GM19452 (cell line): ENCODE measurements at regions not wholly inside any gene's neighbourhood (a gene's known extent, or its start where the extent isn't known, plus 50 kb on each side); places are given as distances from the start of the nearest gene placed in this dataset.

Experiments used
- ATAC-seq: cut with Tn5 transposase; IDR thresholded peaks from one replicate; pipeline ENCODE4 v1.9.1; 2021; ENCODE audit not compliant: unreplicated experiment

DNA sequence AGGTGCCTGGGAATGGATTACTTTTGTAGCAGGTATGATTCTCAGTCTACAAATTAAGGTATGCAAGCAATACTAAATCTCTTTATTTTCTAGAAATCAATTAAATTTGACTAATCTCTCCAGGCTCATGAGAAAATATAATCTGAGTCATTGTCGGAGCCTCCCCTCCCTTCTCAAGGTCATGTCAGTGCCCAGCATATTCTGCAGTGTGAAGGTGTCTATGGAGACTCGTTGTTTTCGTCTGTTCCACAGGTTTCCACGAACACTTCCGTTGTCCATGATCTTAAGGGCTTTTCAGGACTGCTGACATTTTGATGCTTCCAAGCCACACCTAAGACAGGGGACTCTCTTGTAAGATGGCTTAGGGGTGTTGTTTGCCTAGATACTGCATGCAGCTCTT is 56.6 kb upstream of the SCOC start:
- no peak for ATAC-seq

DNA sequence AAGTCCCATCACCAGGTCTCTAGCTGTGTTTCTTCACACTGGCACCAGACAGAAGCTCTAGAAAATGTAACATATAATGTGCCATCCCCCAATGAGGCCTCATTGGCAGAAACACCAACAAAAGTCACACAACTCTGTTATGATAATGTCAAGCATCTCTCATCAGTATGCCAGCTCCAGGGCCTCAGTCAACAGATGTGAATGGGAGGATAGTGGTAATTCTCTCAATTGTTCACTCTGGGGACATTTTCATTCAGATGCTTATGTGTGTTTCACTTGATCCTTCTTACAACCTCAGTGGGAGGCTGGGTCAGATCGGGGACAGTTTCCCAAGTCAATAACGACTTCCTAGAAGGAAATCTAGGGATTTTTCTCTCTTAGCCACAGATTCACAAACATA is 57.5 kb upstream of the SCOC start:
- no peak for ATAC-seq

DNA sequence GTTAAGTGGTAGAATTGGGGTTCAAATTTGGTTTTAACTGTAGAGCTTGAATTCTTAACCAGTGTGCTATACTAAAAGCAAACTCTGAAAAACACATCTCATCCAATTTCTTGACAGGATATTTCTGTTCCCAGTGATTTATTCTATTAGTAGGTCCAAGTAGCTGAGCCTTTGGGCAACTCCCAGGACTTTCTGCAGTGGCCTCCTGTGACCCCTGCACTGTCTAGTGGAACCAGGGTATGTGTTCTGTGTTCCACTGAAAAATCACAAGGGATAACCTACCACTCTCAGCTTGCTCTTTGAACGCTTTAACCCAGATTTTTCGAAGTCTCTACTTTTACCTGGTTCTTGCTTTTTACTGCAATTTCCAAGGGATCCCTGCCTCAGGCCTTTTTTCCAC is 58.0 kb upstream of the SCOC start:
- no peak for ATAC-seq

DNA sequence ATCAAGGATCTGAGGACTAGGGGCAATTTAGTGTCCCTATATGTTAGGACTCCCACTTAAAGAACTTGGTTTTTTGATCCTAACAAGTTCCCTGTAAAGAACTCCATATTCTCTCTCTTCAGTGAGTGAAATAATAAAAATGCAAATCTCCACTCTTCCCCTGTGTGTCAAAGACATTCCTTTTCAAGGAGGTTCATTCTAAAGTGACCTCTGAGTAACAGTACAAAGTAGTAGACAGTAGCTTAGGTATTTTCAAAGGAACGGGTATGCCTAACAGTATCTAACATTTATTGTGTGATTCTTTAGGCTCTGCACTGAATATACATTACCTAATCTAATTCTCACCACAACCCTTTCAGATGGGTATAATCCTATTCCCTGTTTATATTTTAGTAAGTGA is 58.4 kb upstream of the SCOC start:
- no peak for ATAC-seq

DNA sequence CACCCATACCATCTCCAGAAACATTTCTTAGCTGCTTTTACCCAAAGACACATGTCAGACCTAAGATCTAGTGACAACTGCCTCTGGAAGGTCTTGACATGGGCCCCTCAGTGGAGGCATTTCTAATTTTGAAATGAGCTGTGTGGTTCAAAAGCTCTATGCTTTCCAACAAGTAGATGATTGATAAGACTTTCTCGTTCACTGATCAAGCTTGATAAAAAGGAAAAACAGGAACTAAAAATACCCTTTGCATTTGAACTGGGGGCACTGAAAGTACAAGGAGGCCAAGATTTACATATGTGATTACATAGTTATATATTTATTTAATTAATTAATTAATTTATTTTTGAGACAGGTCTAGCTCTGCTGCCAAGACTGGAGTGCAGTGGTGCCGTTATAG is 61.3 kb upstream of the SCOC start:
- no peak for ATAC-seq

DNA sequence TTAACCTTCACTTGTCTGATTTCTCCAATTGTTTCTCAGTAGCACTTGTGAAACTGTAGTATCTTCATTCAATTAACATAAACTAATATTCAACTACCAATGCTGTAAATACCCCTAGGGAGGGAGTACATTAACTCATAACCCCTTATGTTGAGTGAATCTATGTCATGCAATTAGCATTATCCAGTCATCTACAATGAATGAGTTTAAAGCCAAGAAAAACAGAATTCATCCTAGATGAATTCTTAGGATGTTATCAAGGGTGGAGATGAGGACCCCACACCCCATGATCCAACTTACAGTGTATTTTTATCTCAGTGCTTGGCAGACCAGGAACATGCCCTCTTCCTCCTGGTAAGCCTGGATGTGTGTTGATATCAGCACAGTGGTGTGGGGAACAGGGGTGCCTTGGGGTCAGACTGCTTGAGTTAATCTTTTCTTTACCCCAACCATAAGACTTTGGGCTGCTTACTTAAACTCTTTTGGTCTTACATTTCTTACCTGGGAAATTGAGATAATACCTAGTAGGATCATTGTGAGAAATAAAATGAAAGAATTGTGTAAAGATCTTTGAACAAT is 62.1 kb upstream of the SCOC start:
- no peak for ATAC-seq

DNA sequence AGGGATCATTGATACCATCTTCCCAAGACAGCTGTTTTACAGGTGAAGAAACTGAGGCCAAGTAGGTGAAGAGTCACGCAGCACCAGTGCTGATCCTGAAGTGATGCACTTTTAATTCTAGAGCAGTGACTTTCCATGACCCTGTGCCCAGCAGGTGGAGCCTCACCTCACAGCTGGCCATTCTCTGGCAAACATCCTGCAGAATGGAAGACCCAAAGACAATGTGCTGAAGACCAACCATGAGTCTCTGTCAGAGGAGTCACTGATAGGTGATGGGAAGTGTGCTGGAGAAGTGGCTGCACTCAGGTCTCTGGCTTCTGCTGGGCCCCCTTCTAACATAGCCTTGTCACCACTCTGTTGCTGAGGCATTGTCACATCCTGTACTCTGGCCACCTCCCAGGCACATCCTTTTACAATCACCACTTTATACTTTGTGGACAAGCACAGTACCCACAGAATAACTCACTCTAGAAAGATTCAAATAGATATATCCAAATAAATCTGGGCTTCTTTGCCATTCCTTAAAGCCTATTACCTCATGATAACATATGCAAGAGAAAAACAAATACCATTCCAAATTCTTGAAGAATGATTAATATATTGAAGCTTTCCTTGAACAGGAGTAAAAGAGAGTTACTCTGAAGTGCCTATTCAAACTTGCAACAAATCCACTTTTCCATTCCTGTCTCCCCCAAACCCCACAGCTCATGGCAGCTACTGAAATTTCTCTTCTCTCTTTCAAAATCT is 64.1 kb upstream of the SCOC start:
- ATAC-seq, result no peak

DNA sequence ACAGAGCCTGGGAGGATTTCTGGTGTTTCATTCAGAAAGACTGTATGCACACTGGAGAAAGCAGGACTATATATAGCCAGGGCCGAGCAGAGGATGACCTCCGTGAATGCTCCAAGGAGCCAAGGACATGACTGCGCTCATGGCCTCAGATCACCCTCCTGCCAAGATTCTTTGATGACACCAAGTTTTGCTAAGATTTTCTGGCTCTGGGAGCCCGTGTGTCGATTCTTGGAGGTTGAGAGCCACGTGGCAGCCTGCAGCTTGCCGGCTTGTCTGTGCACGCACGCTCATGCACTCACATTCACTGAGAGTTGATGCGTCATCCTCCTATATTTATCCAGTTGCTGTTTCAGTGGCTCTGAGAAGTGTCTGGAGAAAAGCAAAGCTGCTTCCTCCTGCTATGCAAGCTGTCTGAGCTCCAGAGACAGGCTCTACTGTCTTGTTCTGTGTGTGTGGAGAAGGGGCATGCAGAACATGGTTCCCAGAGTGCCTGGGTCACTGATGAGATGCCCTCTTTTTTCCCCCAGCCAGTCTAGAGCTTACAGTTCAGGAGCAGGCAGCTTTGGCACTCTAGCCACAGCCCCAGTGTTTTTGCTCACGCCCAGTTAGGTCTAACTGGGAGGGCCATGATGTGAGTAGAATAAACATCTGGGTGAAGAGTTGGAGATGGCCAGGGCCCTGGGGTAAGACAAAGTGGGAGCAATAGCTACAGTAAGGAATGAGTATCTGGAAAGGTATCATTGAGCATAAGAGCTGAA is 64.9 kb upstream of the SCOC start:
- no peak for ATAC-seq

DNA sequence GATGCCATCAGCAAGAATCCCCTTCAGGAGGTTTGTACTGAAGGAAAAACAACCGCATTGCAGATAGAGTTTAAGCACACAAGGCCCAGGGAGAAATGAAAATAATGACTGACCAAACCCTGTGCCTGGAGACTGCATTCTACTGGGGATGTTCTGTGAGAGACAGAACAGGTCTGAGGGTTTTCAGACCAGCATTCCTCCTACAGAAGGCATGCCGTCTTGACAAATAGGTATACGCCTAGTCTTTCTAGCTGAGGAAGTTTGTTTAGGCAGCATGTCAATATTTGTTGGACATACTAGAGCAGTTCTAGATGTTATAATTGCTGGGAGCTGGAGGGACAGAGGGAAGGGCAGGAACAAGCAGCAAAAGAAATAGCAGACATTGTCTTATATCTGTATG is 68.4 kb upstream of the SCOC start:
- no peak for ATAC-seq

DNA sequence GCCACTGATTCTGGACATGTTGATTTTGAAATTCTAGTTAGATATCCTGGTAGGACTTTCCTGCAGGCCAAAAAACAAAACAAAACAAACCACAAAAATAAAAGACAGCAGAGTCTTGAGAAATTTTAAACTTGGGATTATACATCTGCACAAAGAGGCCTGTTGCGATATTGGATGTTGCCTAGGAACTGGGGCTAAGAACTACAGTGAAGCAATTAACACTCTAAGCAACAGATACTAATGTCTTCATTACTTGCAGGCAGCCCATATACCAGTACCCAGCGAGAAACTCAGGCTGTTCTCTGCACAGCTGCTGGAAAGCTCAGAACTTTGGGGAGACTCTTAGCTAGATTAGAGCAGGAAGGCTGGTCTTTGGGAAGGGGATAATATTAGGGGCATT is 69.1 kb upstream of the SCOC start:
- no peak for ATAC-seq

DNA sequence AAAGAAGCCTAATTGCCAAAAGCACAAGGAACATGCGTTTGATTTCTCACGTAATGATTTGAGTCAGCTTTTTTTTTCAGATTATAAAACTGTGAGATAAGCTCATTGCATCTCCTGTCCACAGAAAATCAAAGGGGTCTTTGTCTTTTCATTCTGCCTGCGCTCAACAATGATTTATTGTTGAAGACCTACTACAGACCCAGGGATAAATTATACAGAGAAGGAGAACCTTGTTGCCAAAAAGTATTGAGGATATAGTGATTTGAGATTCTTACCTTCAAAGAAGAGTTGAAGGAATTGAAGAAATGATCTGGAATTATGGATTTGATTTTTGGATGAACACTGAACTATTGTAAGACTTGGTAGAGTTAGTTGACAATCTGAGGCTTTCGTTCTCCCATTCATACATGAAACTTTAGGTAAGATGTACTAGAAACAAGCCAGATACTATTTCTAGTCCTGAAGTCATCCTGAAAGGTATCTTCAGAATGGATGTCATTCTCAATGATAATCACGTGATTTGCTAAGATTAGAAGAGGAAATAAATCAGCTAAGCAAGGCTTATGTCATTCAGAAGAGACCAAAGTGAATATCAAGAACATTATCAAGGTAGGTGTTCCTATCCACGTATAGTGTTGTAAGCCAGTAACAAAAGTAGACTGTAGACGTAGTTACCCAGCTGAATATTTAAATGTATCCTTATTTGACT is 71.1 kb upstream of the SCOC start:
- no peak for ATAC-seq

DNA sequence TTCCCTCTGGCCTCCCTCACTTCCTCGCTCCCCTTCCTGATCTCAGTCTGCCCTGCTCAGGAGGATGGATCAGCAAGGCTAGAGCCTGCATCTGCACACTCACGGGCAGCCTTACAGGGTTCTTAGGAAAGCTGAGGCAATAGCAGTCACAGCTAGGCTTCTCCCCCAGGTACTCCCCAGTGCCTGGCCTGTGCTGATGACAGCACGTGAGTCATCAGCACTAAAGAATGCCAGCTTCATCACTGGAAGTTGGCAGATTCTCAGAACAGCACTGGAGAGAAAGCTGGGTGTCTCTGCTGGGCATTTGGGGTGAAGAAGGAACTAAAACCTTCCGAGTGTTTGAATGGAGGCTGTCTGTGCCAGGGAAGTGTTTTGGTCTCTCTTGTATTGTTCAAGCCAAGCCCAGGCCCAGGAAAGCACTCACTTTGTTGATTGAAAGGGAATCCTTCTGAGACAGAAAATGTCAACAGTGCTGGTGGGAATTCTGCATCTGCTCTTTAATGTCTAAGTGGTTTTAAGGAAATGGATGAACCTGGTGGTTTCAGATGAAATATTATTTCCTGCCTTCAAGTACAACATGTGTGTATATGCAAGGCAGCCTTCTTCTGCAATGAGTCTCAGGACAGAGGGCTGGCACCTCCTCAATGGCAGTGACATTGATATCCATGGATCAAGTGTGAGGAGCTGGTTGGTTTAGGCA is 73.0 kb upstream of the SCOC start:
- ATAC-seq, result no peak

DNA sequence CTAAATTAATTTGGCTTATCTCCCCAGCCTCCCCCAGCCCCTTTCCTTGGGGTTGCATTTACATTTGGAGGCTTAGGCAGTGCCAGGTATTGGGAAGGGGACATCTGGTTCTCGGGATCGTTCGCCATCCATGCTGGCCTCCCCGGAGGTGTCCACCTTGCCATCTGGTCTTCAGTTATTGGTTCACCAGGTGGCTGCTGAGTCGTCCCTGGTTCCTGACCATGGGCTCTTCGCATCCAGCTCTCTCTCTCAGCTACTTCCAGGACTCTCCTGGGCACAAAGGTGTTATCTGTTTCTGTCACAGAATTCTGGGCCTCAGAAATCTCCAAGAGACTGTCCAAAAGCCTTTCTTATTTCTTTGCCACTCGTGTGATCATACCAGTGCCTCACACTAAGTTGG is 75.4 kb upstream of the SCOC start:
- ATAC-seq, result no peak

DNA sequence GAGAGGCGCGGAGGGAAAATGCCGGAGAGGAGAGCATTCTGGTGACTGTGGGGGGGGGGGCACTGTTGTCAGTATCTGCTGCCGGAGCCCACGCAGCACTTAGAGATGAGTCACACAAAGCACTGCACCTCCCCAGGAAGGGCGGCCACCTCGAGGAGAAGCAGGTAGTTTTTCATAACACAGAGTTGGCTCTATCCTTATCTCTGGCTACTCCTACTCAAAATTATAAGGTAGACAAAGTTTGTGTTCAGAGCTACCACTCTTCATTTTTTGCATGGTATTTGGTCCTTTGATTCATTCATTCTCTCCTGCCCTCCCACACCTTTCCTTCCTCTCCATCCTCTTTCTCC is 76.2 kb upstream of the SCOC start:
- no peak for ATAC-seq

DNA sequence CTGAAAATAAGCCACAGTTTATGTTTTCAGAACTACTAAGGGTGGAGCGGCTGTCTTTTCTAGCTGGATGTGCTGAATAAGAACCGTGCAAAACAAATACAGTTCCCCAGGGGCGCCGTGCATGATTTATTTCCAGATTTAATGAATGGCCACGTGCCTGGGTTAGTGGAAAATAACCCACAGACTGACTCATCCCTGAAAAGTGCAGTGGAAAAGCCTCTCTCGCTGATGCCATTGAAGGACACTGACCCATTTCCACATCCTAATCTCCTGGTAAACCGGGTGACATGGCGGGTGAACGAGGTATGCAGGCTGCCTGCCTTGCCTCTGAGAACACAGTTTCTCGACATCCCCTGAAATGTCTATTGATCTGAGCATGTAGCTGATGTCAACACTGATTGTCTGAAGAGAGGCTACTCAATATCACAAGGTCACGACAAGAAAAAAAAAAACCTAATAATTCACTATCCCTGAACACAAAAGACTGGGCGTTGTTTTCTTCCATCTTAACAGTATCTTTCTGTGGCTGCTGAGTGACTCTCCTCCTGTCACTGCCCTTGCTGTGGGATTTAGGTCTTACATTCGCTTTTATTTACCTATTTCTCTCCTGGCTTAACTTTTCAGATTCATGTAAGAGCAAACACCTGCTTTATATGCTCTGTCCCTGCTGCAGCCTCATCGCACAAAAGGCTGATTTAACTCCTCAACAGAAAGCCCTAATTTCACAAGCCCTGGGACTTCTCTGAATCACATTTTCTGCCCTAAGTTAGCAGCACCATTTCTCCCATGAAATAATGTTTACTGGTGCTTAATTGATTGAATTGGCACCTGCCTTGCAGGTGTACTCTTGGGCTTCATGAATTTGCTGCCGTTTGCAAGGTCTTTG is 76.9 kb upstream of the SCOC start:
- ATAC-seq, result no peak

DNA sequence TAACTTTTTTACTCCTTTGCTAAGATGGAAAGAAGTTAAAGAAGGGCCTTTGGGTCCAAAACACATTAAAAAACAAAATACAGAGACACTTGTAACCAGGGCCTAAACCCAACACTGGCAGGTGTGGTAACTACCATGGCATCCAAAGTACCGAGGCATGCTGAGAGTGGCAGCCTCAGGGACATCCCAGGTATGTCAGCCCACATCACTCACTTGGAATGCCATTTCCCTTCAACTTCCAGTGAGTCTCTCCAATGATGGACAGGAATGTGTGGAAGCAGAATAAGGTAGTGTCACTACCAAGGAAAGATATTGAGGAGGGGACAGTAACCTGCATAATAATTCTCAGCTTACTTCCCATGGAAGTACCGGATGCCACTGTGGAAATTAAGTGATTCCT is 79.5 kb upstream of the SCOC start:
- ATAC-seq, result no peak

DNA sequence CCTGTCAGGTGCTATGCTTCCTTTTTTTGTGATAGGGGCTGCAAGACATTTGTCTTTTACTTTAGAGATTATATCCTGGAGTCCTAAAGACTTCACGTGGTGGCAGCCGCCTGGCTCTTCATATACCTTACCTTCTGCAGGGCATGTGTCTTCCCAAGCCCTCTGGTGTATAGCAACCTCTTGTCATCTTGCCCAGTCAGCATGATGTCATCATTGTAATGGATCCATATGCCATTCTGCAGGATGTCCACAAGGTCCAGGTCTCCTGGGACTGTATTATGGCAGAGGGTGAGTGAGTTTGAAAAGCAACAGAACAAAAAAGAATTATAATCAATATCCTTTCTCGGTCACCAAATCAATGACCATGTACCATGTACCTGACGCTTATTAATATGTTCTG is 82.2 kb upstream of the SCOC start:
- ATAC-seq, result no peak

DNA sequence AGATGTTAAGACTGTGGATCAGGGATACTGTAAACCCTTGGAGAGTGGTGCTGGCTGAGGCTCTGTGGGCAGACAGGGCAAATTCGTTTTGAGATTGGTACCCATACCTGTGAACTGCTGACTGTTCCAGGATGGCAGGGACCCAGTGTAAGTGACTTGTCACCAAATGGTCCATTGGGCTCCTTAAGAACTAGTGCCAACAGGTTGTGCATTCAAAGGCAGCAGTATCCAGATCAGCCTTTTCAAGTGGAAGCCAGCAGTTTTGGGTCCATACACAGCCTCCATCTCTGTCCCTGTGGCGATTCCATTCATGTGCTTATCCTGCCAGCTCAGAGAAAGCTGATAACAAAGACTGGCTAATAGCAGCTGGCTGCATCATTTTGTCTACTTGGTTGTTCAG is 84.0 kb upstream of the SCOC start:
- ATAC-seq, result no peak

DNA sequence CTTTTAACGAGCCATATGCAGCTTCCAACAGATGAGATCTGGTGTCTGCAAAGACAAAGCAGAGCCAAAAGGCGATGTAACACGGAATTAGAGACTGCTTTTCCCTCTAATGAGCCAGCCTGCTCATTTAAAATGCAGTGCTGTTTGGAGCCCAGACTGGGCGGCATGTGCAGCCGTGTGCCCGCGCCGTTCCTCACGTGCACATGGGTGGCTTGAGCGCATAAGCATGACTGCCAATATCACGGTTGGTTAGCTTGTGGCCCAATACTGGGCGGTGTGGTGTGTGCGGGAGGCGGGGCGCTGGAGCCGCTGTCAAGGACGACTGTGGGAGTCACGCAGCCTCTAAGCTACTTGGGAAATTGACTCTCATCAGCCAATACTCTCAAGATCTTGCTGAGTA is 87.0 kb upstream of the SCOC start:
- no peak for ATAC-seq

DNA sequence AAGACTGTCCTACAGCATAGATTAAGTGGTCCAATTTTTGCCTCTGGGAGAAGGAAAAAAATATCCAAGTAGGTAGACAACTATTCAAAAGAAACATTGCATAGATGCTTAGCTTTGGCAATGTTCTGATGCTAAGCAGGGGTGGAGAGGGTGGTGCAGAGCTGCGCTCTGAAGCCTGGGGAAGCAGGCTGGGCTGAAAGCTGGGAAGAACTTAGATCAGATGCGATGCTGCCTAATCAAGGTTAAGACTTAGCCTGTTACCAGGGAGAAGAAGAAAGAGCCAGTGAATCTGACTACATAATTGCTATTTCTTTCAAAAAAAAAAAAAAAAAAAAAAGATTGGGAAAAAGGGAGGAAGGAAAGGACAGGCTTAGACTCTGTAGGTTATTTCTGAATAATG is 89.0 kb upstream of the SCOC start:
- no peak for ATAC-seq
